Stimulated activated naive CD8-positive, alpha-beta T cell treated with anti-CD3 and anti-CD28 coated beads, Interleukin-15, Interleukin-2, amounts not matched to agents 100 U/mL and 50 U/mL, for 24 hours (primary cell): ENCODE measurements at regions not wholly inside any gene's neighbourhood (a gene's known extent, or its start where the extent isn't known, plus 50 kb on each side); places are given as distances from the start of the nearest gene placed in this dataset.
"Not testable (repeated sequence)": the region's sequence is repeated elsewhere in the genome, so short reads cannot be mapped to it uniquely, and the experiment has no call there.

Source experiments
- ATAC-seq: fragments of 150-1000 bp; cut with Tn5 transposase; one replicate; pipeline ENCODE4 v1.10.0; 2021
- DNase-seq: peaks from one replicate; pipeline ENCODE4 v3.0.0; 2021

GRCh38 chr9:84511651-84512050 lies 157.9 kb upstream of the NTRK2 start:
- no peak for ATAC-seq
- no peak for DNase-seq

DNA sequence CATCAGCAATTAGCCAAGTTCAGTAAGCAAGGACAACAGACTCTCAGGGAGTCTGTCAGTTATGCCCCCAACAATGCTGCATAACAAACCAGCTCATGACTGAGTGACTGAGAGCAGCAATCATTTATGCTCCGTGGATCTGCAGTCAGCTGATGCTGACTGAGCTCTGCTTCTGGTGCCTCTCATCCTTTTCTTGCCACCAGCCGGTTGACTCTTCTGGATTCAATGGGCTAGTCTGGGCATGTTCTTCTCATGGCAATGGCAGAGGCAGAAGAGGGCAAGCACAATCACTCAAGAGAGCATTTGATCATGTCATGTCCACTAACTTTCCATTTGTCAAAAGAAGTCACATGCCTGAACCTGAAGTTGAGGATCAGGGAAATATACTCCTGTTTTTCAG lies 157.0 kb upstream of the NTRK2 start:
- no peak for ATAC-seq
- no peak for DNase-seq

DNA sequence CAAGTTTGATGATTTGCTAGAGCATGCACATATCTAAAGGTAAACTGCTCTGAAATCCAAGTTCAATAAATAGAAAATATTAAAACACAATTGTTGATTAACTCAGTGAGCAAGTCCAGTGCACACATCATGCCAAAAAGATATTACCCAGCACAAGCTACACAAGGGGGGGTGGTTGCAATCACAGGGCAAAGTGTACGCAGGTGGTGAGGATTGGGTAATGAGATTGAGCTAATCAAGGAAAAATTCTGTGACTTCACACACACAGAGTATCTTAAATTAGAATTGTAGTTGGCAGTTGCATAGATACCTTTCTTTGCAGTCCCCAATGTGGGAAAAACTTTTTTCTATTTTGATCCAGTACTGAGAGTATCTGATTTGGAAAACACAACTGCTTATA lies 156.1 kb upstream of the NTRK2 start:
- no peak for ATAC-seq
- no peak for DNase-seq

- DNase-seq: no peak
- ATAC-seq: no peak
Measured at GRCh38 chr9:84513979-84514378, 155.6 kb upstream of the NTRK2 start.

GRCh38 chr9:84514421-84514820 lies 155.1 kb upstream of the NTRK2 start:
- ATAC-seq (no peak), DNase-seq (no peak)

DNA sequence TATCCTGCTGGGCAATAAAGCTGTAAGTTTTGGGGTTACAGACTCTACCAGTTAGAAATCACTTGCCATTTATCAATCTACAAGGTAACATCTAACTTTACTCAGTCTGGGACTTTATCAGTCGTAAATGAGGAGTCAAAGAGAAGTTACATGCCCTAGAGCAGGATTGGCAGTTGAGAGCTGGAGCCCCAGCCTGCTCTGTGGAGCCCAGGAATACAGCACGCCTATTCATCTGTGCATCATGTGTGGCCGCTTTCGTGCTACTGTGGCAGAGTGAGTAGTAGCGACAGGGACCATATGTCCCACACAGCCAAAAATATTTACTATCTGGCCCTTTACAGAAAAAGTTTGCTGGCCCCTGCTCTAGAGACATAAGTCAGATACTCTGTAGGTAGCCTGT lies 152.5 kb upstream of the NTRK2 start:
- DNase-seq: no peak
- no peak for ATAC-seq

DNA sequence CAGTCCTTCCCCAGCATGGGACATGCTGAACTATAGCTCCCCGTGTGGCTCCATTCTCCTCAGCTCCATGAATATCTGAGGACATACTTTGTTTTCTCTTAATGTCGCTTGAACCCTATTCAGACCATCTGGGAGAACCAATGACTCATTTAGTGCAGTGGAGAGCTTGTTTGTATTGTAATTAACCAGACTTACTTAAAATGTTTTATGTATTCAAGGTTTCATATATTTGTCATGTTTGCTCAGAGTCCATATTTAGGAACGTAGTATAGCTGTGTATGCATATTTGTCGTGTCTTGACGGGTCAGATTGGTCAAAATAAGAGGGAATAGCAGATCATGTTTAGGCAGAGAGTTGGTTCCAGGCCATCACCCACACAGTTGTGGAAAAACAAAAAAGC lies 150.1 kb upstream of the NTRK2 start:
- no peak for ATAC-seq
- DNase-seq: no peak

- no peak for DNase-seq
- no peak for ATAC-seq
Measured at GRCh38 chr9:84521208-84521607, 148.3 kb upstream of the NTRK2 start.

DNA sequence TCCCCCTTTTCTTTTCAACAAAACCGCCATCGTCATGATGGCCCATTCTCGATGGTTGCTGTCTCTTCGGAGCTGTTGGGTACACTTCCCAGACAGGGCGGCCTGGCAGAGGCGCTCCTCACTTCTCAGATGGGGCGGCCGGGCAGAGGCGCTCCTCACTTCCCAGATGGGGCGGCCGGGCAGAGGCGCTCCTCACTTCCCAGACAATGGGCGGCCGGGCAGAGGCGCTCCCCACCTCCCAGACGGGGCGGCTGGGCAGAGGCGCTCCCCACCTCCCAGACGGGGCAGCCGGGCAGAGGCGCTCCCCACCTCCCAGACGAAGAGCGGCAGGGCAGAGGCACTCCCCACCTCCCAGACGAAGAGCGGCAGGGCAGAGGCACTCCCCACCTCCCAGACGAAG lies 143.3 kb upstream of the NTRK2 start:
- ATAC-seq: not testable (repeated sequence)

GRCh38 chr9:84527060-84527720 lies 142.3 kb upstream of the NTRK2 start:
- DNase-seq, ATAC-seq: not testable (repeated sequence)

More for the DNA sequence above, 143.3 kb upstream of the NTRK2 start:
- DNase-seq: not testable (repeated sequence)

- not testable (repeated sequence) for ATAC-seq, DNase-seq
Measured at GRCh38 chr9:84535973-84536372, 133.6 kb upstream of the NTRK2 start.

GRCh38 chr9:84538879-84539278 lies 130.7 kb upstream of the NTRK2 start:
- DNase-seq: no peak
- ATAC-seq: no peak

DNA sequence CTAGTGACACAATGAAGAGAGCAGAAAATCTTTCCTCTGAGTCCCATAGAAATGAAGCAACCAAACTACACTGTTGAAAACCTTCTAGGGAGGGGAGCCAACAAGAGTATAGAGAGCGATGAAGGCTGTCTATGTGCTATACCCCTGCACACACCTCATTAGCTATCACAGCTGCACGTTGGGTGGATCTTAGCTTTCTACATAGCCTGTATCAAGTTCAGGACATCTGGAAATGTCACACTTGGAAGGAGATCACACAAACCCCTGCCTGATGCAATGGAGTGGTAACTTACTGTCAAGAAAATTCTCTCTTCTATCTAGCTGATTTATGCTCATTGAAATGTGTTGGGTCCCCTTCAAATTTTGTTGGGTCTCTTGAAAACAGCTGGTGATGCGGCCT lies 127.0 kb upstream of the NTRK2 start:
- no peak for ATAC-seq
- no peak for DNase-seq

GRCh38 chr9:84554069-84554664 lies 115.4 kb upstream of the NTRK2 start:
- ATAC-seq: no peak
- DNase-seq: no peak

DNA sequence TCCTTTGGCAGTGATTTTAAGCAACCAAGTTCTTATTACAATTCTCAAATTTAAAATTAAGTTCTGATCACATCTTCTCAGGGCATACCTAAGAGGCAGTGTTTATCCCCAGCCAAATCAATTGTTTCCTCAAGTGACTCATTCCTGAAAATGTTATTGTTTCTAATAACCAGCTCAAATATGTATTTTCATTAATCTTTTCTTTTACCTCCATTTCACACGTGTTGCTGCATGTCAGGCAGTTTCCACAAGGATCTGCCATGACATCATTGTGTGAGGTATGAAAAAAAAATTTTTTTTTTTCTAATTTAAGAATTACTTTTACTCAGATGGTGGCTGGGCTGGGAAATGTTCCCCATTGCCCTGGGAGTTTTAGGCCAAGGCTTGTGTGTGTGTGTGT lies 113.0 kb upstream of the NTRK2 start:
- DNase-seq (no peak), ATAC-seq (no peak)

DNA sequence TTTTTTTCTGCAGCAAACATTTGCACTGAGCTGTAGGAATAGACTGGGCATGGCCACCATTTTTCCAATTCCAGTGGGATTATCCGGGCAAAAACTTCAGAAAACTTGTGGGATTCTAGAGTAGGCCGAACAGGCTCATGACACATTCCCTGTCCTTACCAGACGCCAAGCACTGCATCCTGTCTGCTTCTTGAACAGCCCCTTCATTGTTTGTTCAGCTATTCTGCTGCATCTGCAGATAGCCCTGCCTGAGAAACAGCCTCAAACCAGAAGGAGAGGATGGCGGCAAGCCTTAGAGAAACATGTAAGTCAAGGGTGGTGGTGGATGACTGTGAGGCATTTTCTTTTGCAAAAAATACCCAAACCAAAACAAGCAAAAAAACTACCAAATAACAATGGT lies 111.8 kb upstream of the NTRK2 start:
- ATAC-seq (no peak), DNase-seq (no peak)

DNA sequence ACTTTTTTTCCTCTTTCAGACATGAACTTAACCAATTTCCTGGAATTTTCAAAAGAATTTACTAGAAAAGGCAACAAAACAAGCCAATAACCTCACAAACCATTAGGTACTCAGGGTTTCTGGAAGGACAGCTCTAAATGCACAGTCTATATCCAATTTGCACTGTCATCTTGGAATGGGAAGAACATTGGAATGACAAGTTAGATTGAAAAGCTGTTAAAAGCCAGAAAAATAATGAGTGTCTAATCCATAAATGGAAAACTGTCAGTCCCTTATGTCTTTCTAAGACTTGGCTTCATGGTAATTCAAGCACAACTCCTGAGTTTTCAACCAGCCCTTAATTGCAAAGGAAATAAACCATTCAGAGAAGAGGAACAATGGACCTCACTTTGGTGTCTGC lies 105.8 kb upstream of the NTRK2 start:
- DNase-seq (no peak), ATAC-seq (no peak)

GRCh38 chr9:84567805-84568204 lies 101.7 kb upstream of the NTRK2 start:
- no peak for ATAC-seq
- no peak for DNase-seq

DNA sequence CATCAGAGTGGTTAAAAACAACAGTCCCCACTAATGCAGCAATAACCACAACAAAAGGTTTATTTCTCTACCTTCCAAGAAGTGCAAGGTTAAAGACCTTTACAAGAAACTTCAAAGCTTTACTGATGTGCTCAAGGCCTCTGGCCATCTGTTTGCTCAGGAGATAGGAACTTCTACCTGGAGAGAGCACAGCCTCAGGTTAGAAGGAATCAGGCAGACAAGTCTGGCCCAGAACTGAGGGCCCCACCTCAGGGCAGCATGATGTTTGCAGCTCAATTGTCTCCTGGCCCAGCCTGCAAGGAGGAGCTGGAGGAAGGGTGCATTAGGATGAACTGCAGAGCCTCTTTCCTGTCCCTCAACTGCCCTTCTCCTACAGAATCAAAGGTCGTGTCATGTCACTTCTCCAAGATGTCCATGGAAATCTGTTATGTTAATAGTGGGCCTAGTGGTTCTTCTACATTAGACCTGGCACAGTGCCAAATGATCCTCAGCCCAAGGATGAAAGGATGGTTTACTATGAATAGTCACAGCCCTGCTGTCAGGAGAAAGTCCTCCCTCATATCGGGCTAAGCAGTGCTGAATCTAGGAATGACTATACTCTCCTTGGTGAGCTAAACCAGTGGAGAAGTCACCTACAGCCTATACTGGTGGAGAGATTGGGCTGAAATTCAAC lies 98.9 kb upstream of the NTRK2 start:
- DNase-seq (no peak), ATAC-seq (no peak)

DNA sequence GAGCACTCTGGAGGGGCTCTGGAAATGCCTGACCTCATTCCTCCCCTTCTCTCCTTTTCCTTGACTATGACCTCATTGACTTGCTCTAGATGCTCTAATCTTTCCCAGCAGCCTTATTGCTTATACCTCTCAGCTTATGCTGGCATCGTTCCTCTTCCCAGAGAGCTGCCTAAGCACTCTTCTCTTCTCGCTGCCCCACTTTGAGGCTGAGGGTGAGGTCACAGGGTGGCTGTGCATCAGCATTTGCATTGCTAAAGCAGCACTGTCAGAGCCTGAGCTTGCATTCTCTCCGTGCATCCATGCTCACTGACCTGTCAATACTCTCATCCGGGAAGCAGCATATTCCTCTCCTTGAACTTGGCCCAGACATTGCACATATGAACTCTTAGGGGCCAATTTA lies 96.4 kb upstream of the NTRK2 start:
- DNase-seq: no peak
- no peak for ATAC-seq

- no peak for ATAC-seq
- DNase-seq: no peak
Measured at GRCh38 chr9:84575705-84576104, 93.8 kb upstream of the NTRK2 start.

DNA sequence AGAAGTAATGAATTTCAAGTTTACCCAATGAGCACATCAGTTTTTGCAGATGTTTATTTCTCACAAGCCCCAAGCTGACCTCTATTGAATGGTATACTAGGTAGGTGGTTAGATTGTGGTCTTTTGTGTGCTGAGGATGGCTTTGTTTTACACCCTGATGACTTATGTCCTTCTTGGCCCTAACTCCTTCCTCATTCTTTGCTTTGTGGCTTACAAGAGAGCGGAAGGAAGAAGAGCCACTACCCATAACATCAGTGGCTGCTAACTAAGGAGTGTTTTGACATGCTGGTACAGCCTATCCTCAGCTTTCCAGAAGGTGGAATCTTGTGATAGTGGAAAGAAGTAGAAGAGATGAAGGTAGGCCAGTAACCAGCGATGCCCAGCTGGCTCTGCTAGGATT lies 85.7 kb upstream of the NTRK2 start:
- DNase-seq: no peak
- no peak for ATAC-seq

DNA sequence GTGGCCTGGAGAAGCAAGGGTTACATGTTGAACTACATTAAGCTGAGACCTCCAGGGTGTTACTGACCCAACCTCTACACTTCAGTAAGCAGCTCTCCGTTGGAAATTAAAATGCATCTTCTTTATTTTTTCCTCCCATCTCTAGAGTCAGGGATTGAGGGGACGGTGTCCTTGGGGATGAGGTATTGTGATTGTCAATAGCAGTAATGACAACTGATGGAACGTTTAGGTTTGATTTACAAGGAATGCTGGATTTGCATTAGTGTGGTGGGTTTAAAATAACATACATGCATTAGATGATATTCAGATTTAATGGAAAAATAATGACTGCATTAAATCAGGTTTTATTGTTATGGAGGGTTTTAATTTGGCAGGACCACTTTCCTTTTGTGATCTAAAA lies 82.9 kb upstream of the NTRK2 start:
- no peak for ATAC-seq

DNA sequence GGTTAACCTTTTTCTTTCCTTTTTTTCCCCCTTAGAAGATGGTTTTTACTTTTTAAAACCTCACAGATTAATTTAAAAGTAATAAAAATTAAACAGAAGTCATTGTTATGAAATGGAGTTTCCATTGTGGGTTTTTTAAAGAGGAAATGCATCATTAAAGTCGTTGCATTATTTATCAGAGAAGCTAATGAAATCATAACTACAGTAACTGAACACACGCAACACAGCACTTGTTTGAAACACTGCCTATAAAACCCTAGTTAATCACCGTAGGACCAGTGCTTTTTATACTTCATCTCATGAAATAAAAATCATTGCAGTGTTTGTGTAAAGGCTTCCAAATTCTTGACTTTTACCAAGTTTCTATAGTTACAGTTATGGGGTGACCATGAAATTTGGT lies 82.4 kb upstream of the NTRK2 start:
- no peak for DNase-seq
- no peak for ATAC-seq

More for the DNA sequence above, 82.9 kb upstream of the NTRK2 start:
- DNase-seq: no peak
